ENCODE measurements at regions not wholly inside any gene's neighbourhood (a gene's known extent, or its start where the extent isn't known, plus 50 kb on each side); places are given as distances from the start of the nearest gene placed in this dataset.

DNA sequence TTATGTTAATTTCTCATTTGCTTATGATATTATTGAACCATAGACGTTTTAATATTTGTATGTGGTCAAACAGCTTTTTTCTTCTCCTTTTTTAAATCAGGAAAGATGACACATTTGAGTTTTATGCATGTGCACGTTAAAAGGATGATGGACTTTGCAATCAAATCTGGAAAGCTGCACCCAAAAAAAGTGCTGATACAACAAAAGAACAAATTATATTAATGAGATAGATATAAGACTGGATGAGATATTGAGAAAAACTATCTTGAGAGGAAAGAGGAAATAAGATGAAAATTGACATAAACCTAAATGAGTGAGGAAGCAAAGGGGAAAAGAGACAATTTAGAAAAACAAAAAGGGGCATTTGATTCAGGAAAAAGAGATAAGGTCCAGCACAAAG is 96.4 kb upstream of the CBLN2 start:
- H3K4me1 ChIP-seq (ENCODE audit: control insufficient read depth in 1 of 2, insufficient read depth in 2 of 2, low read depth in 1 of 2, low read length in 1 of 2) = no peaks in the 10 kb centered on the region
- peak overlapping the region; percentile 9 to 20; a peak in 1 of 4 replicates for H3K4me3 ChIP-seq (ENCODE audit: low read depth in 2 of 2, low read length in 1 of 2)
- H3K9me3 ChIP-seq = no peaks in the 10 kb centered on the region
- H3K27ac ChIP-seq (ENCODE audit: low read depth in 2 of 2, low read length in 1 of 2) = no peak overlapping the region
- no peak overlapping the region for H3K4me2 ChIP-seq
- DNase-seq = no peak
- H3K79me2 ChIP-seq (ENCODE audit: insufficient read depth) = no peaks in the 10 kb centered on the region
- WGBS (ENCODE audit: low lambda C conversion rate) = 4% methylated on average over 2 of the region's 2 CpGs
- H4K20me1 ChIP-seq (ENCODE audit: insufficient read depth) = no peaks in the 10 kb centered on the region
- H3F3A ChIP-seq (replicated peaks; ENCODE audit: insufficient read depth) = no peaks in the 10 kb centered on the region
- POLR2A ChIA-PET = no interaction called here
- no peak overlapping the region; the same call in 1 of the 2 replicates for H2AFZ ChIP-seq (ENCODE audit: low read depth)
- H3K9me2 ChIP-seq = no peaks in the 10 kb centered on the region
- CTCF ChIA-PET = interaction anchor here (2.5 to 2.6 kb wide), 2 partner anchors 12 to 32 kb away, joined by 13 read pairs; no protein-coding TSS in a partner anchor
- H3K9ac ChIP-seq = no peak overlapping the region
- TF ChIP-seq CHD2 (IDR thresholded peaks at IDR 0.05; ENCODE audit: low read length, partially characterized antibody) (no peak), EP300 (IDR thresholded peaks at IDR 0.05; ENCODE audit: borderline replicate concordance in 1 of 2, low read depth in 1 of 2, low read length in 1 of 2) (no peak), SIN3A (IDR thresholded peaks at IDR 0.05; ENCODE audit: borderline replicate concordance, low read depth, low read length) (no peak), MXI1 (IDR thresholded peaks at IDR 0.05; ENCODE audit: low read depth, low read length) (no peak), RFX5 (IDR thresholded peaks at IDR 0.05; ENCODE audit: low read length) (no peak), RXRA (IDR thresholded peaks at IDR 0.05; ENCODE audit: borderline replicate concordance, low read depth) (no peak), TAF1 (IDR thresholded peaks at IDR 0.05; ENCODE audit: borderline replicate concordance, low read depth, low read length) (no peak), TCF12 (IDR thresholded peaks at IDR 0.05) (no peak), GATA2 (CRISPR knock-in tag; IDR thresholded peaks at IDR 0.05) (no peak), POLR2AphosphoS5 (IDR thresholded peaks at IDR 0.05; ENCODE audit: low read depth, low read length) (no peak), SMC3 (IDR thresholded peaks at IDR 0.05; ENCODE audit: low read depth, low read length) (no peak), NFIC (IDR thresholded peaks at IDR 0.05; ENCODE audit: borderline replicate concordance) (no peak), TEAD4 (IDR thresholded peaks at IDR 0.05; ENCODE audit: borderline replicate concordance, insufficient read depth) (no peak)
- TF ChIP-seq, protein P1, sequence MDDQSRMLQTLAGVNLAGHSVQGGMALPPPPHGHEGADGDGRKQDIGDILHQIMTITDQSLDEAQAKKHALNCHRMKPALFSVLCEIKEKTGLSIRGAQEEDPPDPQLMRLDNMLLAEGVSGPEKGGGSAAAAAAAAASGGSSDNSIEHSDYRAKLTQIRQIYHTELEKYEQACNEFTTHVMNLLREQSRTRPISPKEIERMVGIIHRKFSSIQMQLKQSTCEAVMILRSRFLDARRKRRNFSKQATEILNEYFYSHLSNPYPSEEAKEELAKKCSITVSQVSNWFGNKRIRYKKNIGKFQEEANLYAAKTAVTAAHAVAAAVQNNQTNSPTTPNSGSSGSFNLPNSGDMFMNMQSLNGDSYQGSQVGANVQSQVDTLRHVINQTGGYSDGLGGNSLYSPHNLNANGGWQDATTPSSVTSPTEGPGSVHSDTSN (IDR thresholded peaks at IDR 0.05) = no peak
- TF ChIP-seq, protein P2, sequence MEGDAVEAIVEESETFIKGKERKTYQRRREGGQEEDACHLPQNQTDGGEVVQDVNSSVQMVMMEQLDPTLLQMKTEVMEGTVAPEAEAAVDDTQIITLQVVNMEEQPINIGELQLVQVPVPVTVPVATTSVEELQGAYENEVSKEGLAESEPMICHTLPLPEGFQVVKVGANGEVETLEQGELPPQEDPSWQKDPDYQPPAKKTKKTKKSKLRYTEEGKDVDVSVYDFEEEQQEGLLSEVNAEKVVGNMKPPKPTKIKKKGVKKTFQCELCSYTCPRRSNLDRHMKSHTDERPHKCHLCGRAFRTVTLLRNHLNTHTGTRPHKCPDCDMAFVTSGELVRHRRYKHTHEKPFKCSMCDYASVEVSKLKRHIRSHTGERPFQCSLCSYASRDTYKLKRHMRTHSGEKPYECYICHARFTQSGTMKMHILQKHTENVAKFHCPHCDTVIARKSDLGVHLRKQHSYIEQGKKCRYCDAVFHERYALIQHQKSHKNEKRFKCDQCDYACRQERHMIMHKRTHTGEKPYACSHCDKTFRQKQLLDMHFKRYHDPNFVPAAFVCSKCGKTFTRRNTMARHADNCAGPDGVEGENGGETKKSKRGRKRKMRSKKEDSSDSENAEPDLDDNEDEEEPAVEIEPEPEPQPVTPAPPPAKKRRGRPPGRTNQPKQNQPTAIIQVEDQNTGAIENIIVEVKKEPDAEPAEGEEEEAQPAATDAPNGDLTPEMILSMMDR (IDR thresholded peaks at IDR 0.05) = no peak
- TF ChIP-seq, protein P3, sequence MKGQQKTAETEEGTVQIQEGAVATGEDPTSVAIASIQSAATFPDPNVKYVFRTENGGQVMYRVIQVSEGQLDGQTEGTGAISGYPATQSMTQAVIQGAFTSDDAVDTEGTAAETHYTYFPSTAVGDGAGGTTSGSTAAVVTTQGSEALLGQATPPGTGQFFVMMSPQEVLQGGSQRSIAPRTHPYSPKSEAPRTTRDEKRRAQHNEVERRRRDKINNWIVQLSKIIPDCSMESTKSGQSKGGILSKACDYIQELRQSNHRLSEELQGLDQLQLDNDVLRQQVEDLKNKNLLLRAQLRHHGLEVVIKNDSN (IDR thresholded peaks at IDR 0.05; ENCODE audit: borderline replicate concordance, low read depth) = no peak
- TF ChIP-seq, protein P4, sequence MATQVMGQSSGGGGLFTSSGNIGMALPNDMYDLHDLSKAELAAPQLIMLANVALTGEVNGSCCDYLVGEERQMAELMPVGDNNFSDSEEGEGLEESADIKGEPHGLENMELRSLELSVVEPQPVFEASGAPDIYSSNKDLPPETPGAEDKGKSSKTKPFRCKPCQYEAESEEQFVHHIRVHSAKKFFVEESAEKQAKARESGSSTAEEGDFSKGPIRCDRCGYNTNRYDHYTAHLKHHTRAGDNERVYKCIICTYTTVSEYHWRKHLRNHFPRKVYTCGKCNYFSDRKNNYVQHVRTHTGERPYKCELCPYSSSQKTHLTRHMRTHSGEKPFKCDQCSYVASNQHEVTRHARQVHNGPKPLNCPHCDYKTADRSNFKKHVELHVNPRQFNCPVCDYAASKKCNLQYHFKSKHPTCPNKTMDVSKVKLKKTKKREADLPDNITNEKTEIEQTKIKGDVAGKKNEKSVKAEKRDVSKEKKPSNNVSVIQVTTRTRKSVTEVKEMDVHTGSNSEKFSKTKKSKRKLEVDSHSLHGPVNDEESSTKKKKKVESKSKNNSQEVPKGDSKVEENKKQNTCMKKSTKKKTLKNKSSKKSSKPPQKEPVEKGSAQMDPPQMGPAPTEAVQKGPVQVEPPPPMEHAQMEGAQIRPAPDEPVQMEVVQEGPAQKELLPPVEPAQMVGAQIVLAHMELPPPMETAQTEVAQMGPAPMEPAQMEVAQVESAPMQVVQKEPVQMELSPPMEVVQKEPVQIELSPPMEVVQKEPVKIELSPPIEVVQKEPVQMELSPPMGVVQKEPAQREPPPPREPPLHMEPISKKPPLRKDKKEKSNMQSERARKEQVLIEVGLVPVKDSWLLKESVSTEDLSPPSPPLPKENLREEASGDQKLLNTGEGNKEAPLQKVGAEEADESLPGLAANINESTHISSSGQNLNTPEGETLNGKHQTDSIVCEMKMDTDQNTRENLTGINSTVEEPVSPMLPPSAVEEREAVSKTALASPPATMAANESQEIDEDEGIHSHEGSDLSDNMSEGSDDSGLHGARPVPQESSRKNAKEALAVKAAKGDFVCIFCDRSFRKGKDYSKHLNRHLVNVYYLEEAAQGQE (IDR thresholded peaks at IDR 0.05; ENCODE audit: low read depth, low read length) = no peak
- H3K36me3 ChIP-seq (replicated peaks in 1 of 2; ENCODE audit: control insufficient read depth in 1 of 2, insufficient read depth in 2 of 2, low read length in 1 of 2) = no peaks in the 10 kb centered on the region
- no peaks in the 10 kb centered on the region for H3K27me3 ChIP-seq (ENCODE audit: insufficient read depth)

All from SK-N-SH (cell line).